ENCODE measurements at regions not wholly inside any gene's neighbourhood (a gene's known extent, or its start where the extent isn't known, plus 50 kb on each side); places are given as distances from the start of the nearest gene placed in this dataset.

- no peak overlapping the region for H3K4me3 ChIP-seq (ENCODE audit: low read depth, low read length)
- peak; percentile 28 for DNase-seq (ENCODE audit: low read depth)
- in situ Hi-C loops (cut with HindIII; ENCODE audit: low sequenced_read_pairs), result no loop called here
- TF ChIP-seq, protein P1, sequence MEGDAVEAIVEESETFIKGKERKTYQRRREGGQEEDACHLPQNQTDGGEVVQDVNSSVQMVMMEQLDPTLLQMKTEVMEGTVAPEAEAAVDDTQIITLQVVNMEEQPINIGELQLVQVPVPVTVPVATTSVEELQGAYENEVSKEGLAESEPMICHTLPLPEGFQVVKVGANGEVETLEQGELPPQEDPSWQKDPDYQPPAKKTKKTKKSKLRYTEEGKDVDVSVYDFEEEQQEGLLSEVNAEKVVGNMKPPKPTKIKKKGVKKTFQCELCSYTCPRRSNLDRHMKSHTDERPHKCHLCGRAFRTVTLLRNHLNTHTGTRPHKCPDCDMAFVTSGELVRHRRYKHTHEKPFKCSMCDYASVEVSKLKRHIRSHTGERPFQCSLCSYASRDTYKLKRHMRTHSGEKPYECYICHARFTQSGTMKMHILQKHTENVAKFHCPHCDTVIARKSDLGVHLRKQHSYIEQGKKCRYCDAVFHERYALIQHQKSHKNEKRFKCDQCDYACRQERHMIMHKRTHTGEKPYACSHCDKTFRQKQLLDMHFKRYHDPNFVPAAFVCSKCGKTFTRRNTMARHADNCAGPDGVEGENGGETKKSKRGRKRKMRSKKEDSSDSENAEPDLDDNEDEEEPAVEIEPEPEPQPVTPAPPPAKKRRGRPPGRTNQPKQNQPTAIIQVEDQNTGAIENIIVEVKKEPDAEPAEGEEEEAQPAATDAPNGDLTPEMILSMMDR (IDR thresholded peaks at IDR 0.05; ENCODE audit: low read depth, low read length, missing control alignments), result no peak
These were observed 470.3 kb downstream of the VRK1 start for GRCh38 chr14:97267509-97267908.

DNA sequence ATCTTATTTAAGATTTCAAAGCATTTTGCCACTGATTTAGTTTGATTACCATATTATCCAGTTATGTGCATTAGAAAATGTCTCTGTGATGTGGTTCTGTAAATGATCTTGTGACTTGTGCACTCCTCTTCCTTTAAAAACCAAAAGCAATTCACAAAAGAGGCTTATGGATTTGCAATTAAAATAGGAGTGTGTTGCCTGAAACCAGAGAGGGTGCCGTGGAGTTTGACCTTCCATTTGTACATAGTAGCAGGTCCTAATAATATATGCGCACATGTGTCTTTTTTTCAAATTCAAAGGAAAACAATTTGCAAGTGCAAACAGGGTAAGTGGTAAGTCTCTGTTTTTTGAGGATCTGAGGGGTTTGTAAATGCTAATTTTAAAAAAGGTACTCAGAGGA is 470.9 kb downstream of the VRK1 start:
- in situ Hi-C loops (cut with HindIII; ENCODE audit: low sequenced_read_pairs), result no loop called here
- TF ChIP-seq, protein P1 (IDR thresholded peaks at IDR 0.05; ENCODE audit: low read depth, low read length, missing control alignments), result no peak
- DNase-seq (ENCODE audit: low read depth), result no peak

GRCh38 chr14:97270308-97270707 is 473.1 kb downstream of the VRK1 start:
- H3K4me3 ChIP-seq (ENCODE audit: low read depth, low read length), result no peak overlapping the region
- peak; percentile 11 for DNase-seq (ENCODE audit: low read depth)
- in situ Hi-C loops (cut with HindIII; ENCODE audit: low sequenced_read_pairs), result no loop called here
- TF ChIP-seq, protein P1 (IDR thresholded peaks at IDR 0.05; ENCODE audit: low read depth, low read length, missing control alignments), result no peak

More for the DNA sequence above, 470.9 kb downstream of the VRK1 start:
- H3K4me3 ChIP-seq (ENCODE audit: low read depth, low read length), result no peak overlapping the region

- no peak overlapping the region for H3K4me3 ChIP-seq (ENCODE audit: low read depth, low read length)
- in situ Hi-C loops (cut with HindIII; ENCODE audit: low sequenced_read_pairs), result no loop called here
- no peak for DNase-seq (ENCODE audit: low read depth)
- TF ChIP-seq, protein P1 (IDR thresholded peaks at IDR 0.05; ENCODE audit: low read depth, low read length, missing control alignments), result no peak
These were observed 474.3 kb downstream of the VRK1 start for GRCh38 chr14:97271451-97271960.

DNA sequence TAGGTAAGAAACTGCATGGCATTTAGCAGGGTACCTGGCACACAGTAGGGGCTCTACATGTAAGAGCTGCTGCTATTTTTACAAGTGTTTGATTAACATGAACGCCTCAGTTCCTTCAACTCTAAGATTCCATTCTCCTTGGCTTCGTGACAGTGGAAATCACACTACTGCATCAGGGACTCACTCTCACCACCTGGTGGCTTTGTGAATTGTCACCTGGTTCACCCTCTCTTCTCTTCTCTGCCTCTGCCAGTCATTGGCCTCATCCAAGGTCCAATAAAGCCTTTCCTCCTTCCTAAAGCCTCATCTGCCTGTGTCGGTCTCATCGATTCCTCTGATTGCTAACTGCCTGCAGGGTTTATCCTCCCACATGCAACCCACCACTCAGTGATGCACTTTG is 476.4 kb downstream of the VRK1 start:
- DNase-seq (ENCODE audit: low read depth), result no peak
- TF ChIP-seq, protein P1 (IDR thresholded peaks at IDR 0.05; ENCODE audit: low read depth, low read length, missing control alignments), result no peak
- H3K4me3 ChIP-seq (ENCODE audit: low read depth, low read length), result no peak overlapping the region
- in situ Hi-C loops (cut with HindIII; ENCODE audit: low sequenced_read_pairs), result no loop called here

DNA sequence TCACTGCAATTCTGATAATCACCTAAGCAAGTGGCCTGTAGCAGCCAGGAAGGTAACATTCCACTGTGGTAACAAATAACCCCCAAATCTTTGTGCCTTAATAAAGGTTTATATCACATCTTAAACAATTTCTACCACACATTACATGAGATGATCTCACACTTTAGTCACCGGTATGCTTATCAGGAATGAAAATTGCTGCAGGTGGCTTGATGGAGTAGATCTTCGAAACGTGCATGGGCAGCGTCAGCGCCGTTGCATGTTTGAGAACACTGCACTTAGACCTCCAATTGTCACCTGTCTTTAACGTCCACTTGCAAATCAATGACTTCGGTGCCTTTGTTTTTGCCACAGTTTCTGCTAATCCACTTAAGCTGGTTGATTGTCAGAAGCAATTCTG is 477.4 kb downstream of the VRK1 start:
- in situ Hi-C loops (cut with HindIII; ENCODE audit: low sequenced_read_pairs), result no loop called here
- no peak for DNase-seq (ENCODE audit: low read depth)
- no peak overlapping the region for H3K4me3 ChIP-seq (ENCODE audit: low read depth, low read length)
- TF ChIP-seq, protein P1 (IDR thresholded peaks at IDR 0.05; ENCODE audit: low read depth, low read length, missing control alignments), result no peak

- TF ChIP-seq, protein P1 (IDR thresholded peaks at IDR 0.05; ENCODE audit: low read depth, low read length, missing control alignments), result no peak
- no peak overlapping the region for H3K4me3 ChIP-seq (ENCODE audit: low read depth, low read length)
- no peak for DNase-seq (ENCODE audit: low read depth)
- in situ Hi-C loops (cut with HindIII; ENCODE audit: low sequenced_read_pairs), result no loop called here
These were observed 478.1 kb downstream of the VRK1 start for GRCh38 chr14:97275276-97275675.
